GM23338 (cell line): ENCODE measurements at regions not wholly inside any gene's neighbourhood (a gene's known extent, or its start where the extent isn't known, plus 50 kb on each side); places are given as distances from the start of the nearest gene placed in this dataset.

Source experiments
- CREB1 ChIP-seq: fragments of 250-450 bp; sonication (Bioruptor Pico); IDR thresholded peaks from 2 replicates; pipeline ENCODE4 v1.5.0; 2020; ENCODE audit warnings: low read depth, mild to moderate bottlenecking, moderate library complexity
- EZH2 ChIP-seq: fragments of 200-600 bp; sonication (generic); IDR thresholded peaks from one replicate; pipeline ENCODE4 v1.8.0; 2017; ENCODE audit warnings: antibody characterized with exemption, mild to moderate bottlenecking, low read depth; ENCODE audit not compliant: unreplicated experiment
- EZH2phosphoT487 ChIP-seq: fragments of 200-600 bp; sonication (generic); IDR thresholded peaks from one replicate; pipeline ENCODE4 v1.8.1; 2018; ENCODE audit warnings: antibody characterized with exemption; ENCODE audit not compliant: unreplicated experiment
- POLR2AphosphoS5 ChIP-seq: IDR thresholded peaks from 2 replicates; pipeline ENCODE4 v1.6.1; 2016; ENCODE audit warnings: antibody characterized with exemption, low read depth
- STAT1 ChIP-seq: IDR thresholded peaks from one replicate; pipeline ENCODE4 v1.6.1; 2016; ENCODE audit warnings: antibody characterized with exemption; ENCODE audit not compliant: unreplicated experiment
- TF ChIP-seq, protein P1 (sequence below), 2 experiments: fragments of 200-600 bp in 1 of 2; sonication (generic) in 1 of 2; conservative IDR thresholded peaks; 2 replicates each; pipeline versions ENCODE4 v1.5.1 to v1.6.1; 2016 to 2017; ENCODE audit warnings: antibody characterized with exemption in 2 of 2, low read depth in 2 of 2, mild to moderate bottlenecking in 2 of 2, moderate library complexity in 1 of 2
- TF ChIP-seq, protein P2 (sequence below): IDR thresholded peaks from one replicate; pipeline ENCODE4 v1.6.1; 2018; ENCODE audit warnings: antibody characterized with exemption; ENCODE audit not compliant: unreplicated experiment

GRCh38 chr18:57253903-57254302 is 98.5 kb upstream of the ST8SIA3 start:
- TF ChIP-seq, protein P1, sequence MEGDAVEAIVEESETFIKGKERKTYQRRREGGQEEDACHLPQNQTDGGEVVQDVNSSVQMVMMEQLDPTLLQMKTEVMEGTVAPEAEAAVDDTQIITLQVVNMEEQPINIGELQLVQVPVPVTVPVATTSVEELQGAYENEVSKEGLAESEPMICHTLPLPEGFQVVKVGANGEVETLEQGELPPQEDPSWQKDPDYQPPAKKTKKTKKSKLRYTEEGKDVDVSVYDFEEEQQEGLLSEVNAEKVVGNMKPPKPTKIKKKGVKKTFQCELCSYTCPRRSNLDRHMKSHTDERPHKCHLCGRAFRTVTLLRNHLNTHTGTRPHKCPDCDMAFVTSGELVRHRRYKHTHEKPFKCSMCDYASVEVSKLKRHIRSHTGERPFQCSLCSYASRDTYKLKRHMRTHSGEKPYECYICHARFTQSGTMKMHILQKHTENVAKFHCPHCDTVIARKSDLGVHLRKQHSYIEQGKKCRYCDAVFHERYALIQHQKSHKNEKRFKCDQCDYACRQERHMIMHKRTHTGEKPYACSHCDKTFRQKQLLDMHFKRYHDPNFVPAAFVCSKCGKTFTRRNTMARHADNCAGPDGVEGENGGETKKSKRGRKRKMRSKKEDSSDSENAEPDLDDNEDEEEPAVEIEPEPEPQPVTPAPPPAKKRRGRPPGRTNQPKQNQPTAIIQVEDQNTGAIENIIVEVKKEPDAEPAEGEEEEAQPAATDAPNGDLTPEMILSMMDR (conservative IDR thresholded peaks at IDR 0.05; ENCODE audit: low read depth in 2 of 2), result no peak
- TF ChIP-seq, protein P2, sequence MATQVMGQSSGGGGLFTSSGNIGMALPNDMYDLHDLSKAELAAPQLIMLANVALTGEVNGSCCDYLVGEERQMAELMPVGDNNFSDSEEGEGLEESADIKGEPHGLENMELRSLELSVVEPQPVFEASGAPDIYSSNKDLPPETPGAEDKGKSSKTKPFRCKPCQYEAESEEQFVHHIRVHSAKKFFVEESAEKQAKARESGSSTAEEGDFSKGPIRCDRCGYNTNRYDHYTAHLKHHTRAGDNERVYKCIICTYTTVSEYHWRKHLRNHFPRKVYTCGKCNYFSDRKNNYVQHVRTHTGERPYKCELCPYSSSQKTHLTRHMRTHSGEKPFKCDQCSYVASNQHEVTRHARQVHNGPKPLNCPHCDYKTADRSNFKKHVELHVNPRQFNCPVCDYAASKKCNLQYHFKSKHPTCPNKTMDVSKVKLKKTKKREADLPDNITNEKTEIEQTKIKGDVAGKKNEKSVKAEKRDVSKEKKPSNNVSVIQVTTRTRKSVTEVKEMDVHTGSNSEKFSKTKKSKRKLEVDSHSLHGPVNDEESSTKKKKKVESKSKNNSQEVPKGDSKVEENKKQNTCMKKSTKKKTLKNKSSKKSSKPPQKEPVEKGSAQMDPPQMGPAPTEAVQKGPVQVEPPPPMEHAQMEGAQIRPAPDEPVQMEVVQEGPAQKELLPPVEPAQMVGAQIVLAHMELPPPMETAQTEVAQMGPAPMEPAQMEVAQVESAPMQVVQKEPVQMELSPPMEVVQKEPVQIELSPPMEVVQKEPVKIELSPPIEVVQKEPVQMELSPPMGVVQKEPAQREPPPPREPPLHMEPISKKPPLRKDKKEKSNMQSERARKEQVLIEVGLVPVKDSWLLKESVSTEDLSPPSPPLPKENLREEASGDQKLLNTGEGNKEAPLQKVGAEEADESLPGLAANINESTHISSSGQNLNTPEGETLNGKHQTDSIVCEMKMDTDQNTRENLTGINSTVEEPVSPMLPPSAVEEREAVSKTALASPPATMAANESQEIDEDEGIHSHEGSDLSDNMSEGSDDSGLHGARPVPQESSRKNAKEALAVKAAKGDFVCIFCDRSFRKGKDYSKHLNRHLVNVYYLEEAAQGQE, result no peak
- TF ChIP-seq POLR2AphosphoS5 (no peak), EZH2 (no peak), EZH2phosphoT487 (no peak), STAT1 (no peak), CREB1 (CRISPR knock-in tag) (no peak)
